K562 (cell line): ENCODE measurements at regions not wholly inside any gene's neighbourhood (a gene's known extent, or its start where the extent isn't known, plus 50 kb on each side); places are given as distances from the start of the nearest gene placed in this dataset.

Source experiments
- ATAC-seq: fragments of 200-7000 bp; cut with Tn5 transposase; 3 replicates; pipeline ENCODE4 v1.9.1; 2020; ENCODE audit warnings: moderate library complexity
- BruUV-seq: library from RNA; stranded (reverse); fragments of 400-500 nt; replicated peaks from 2 replicates; lab custom pipeline; 2021; lab: Mats Ljungman, UMichigan
- CTCF ChIA-PET: fragments of 300-600 bp; formaldehyde crosslinking; extraction: SDS; loops from one replicate; lab custom pipeline; 2021; ENCODE audit warnings: low intra/inter-chr PET ratio; lab: Yijun Ruan, JAX
- POLR2A ChIA-PET: fragments of 300-600, 350-650 bp; sonication (Branson Sonifier 250); formaldehyde crosslinking; extraction: SDS; loops from one replicate; lab custom pipeline; 2021; ENCODE audit warnings: antibody characterized with exemption, inconsistent platforms; lab: Yijun Ruan, JAX
- DNase-seq, 4 experiments: peaks; one replicate each; pipeline versions ENCODE4 v3.0.0 to v3.0.0-alpha.2; 2011 to 2018; ENCODE audit warnings: low spot score in 3 of 4, mixed read lengths in 3 of 4; ENCODE audit errors: extremely low read depth in 1 of 4
- FAIRE-seq: peaks from 2 replicates; lab custom pipeline; 2011; peaks lifted over from hg19 to GRCh38; lab: Jason Lieb, UNC
- H2AFZ ChIP-seq: 2 replicates; pipeline ENCODE4 v1.6.0; 2011; ENCODE audit warnings: low read depth, low read length, control low read depth, inconsistent platforms
- H3K27ac ChIP-seq: fragments of 200-600 bp; 3 replicates; pipeline ENCODE4 v1.8.0; 2011; ENCODE audit warnings: low read depth, mild to moderate bottlenecking, control low read depth, inconsistent platforms, low read length, moderate library complexity, mixed read lengths; ENCODE audit errors: extremely low read depth
- H3K27me3 ChIP-seq, 2 experiments: fragments of 300-600 bp in 1 of 2; 2 replicates in 1 of 2; 3 replicates in 1 of 2; pipeline versions ENCODE4 v1.6.0 to v1.8.0; 2011; ENCODE audit warnings: inconsistent platforms in 2 of 2, low read length in 2 of 2, mild to moderate bottlenecking in 1 of 2, mixed read lengths in 1 of 2, moderate library complexity in 1 of 2; ENCODE audit not compliant: control insufficient read depth in 2 of 2, insufficient read depth in 2 of 2
- H3K36me3 ChIP-seq: fragments of 300-600 bp; 3 replicates; pipeline ENCODE4 v1.8.0; 2011; ENCODE audit warnings: mild to moderate bottlenecking, low read length, inconsistent platforms; ENCODE audit not compliant: control insufficient read depth, insufficient read depth
- H3K4me1 ChIP-seq, 2 experiments: fragments of 200-600 bp in 1 of 2; replicated peaks in 1 of 2; 2 replicates in 1 of 2; 3 replicates in 1 of 2; pipeline versions ENCODE4 v1.5.1 to v1.8.0; 2011; ENCODE audit warnings: inconsistent platforms in 2 of 2, low read length in 2 of 2, mild to moderate bottlenecking in 1 of 2, mixed read lengths in 1 of 2, moderate library complexity in 1 of 2; ENCODE audit not compliant: control insufficient read depth in 2 of 2, insufficient read depth in 2 of 2
- H3K4me2 ChIP-seq: 2 replicates; pipeline ENCODE4 v1.6.1; 2011; ENCODE audit warnings: low read length, control low read depth, inconsistent platforms, mixed read lengths; ENCODE audit not compliant: insufficient read depth
- H3K4me3 ChIP-seq: fragments of 200-600 bp; sonication (generic), shearing (Covaris generic); 2 replicates; pipeline ENCODE4 v1.5.1; 2016; ENCODE audit warnings: control low read depth, inconsistent platforms
- H3K79me2 ChIP-seq: fragments of 200-600 bp; 3 replicates; pipeline ENCODE4 v1.8.0; 2011; ENCODE audit warnings: low read length, inconsistent platforms; ENCODE audit not compliant: control insufficient read depth, insufficient read depth
- H3K9ac ChIP-seq, 2 experiments: 2 replicates each; pipeline versions ENCODE4 v1.6.0 to v1.6.1; 2011; ENCODE audit warnings: low read depth in 2 of 2, low read length in 2 of 2, control low read depth in 1 of 2, inconsistent platforms in 1 of 2, mild to moderate bottlenecking in 1 of 2, mixed read lengths in 1 of 2; ENCODE audit not compliant: insufficient read depth in 1 of 2
- H3K9me1 ChIP-seq: one replicate; pipeline ENCODE4 v1.6.0; 2011; ENCODE audit warnings: inconsistent platforms, mild to moderate bottlenecking, low read length, moderate library complexity; ENCODE audit not compliant: control insufficient read depth, insufficient read depth
- H3K9me3 ChIP-seq: replicated peaks from 2 replicates; pipeline ENCODE4 v1.5.1; 2011; ENCODE audit warnings: low read depth, low read length, inconsistent platforms; ENCODE audit not compliant: control insufficient read depth, insufficient read depth
- H4K20me1 ChIP-seq: replicated peaks from 2 replicates; pipeline ENCODE4 v1.6.1; 2011; ENCODE audit warnings: low read length, inconsistent platforms, mixed read lengths; ENCODE audit not compliant: control insufficient read depth, insufficient read depth
- CEBPG ChIP-seq, 3 experiments: fragments of 200-800 bp in 1 of 3; sonication (Bioruptor generic) in 1 of 3; sonication (generic) in 1 of 3; formaldehyde crosslinking in 1 of 3; IDR thresholded peaks in 2 of 3; conservative IDR thresholded peaks in 1 of 3; 2 replicates each; pipeline versions ENCODE4 v1.6.1 to v1.8.0; 2016 to 2022; ENCODE audit warnings: missing compliant biosample characterization in 2 of 3, missing genetic modification characterization in 2 of 3, mild to moderate bottlenecking in 1 of 3, missing genetic modification reagents in 1 of 3
- FOXA3 ChIP-seq, 2 experiments: fragments of 450-650 bp in 1 of 2; sonication (generic) in 1 of 2; formaldehyde crosslinking; IDR thresholded peaks in 1 of 2; conservative IDR thresholded peaks in 1 of 2; 2 replicates each; pipeline versions ENCODE4 v1.4.0 to v1.8.0; 2020 to 2022; ENCODE audit warnings: mild to moderate bottlenecking in 2 of 2, missing genetic modification reagents in 1 of 2
- GATAD2A ChIP-seq: fragments of 450-650 bp; IDR thresholded peaks from 2 replicates; pipeline ENCODE4 v1.6.1; 2017
- HNRNPH1 ChIP-seq: fragments of 200-400 bp; formaldehyde crosslinking; optimal IDR thresholded peaks from 2 replicates; pipeline ENCODE3; 2017; ENCODE audit warnings: low read depth, mild to moderate bottlenecking, low read length, moderate library complexity
- HOXB6 ChIP-seq: fragments of 250-450 bp; sonication (Bioruptor Pico); IDR thresholded peaks from 2 replicates; pipeline ENCODE4 v1.5.1; 2022; ENCODE audit warnings: mild to moderate bottlenecking, borderline replicate concordance
- SMC3 ChIP-seq: conservative IDR thresholded peaks from 2 replicates; pipeline ENCODE4 v1.6.1; 2011; ENCODE audit warnings: low read depth, low read length, improper control_type of control experiment; ENCODE audit not compliant: insufficient read depth
- ZBTB17 ChIP-seq: fragments of 450-650 bp; formaldehyde crosslinking; IDR thresholded peaks from 2 replicates; pipeline ENCODE4 v1.4.0; 2020; ENCODE audit warnings: mild to moderate bottlenecking
- ZNF316 ChIP-seq: fragments of 450-650 bp; IDR thresholded peaks from 2 replicates; pipeline ENCODE4 v1.6.1; 2016
- WGBS: fragments of 100-300 bp; shearing (Covaris generic); methylation state at CpG from one replicate; pipeline ENCODE4 v1.1.6; 2016; ENCODE audit warnings: low coverage, mixed read lengths; ENCODE audit not compliant: insufficient coverage; ENCODE audit errors: missing lambda C conversion rate; 5-methylcytosine and 5-hydroxymethylcytosine counted together
- in situ Hi-C: fragments of 300-500 bp; cut with MboI; formaldehyde crosslinking; loops from 4 replicates; pipeline ENCODE4 v1.15.0; 2018; ENCODE audit warnings: inconsistent platforms, mixed read lengths
- intact Hi-C: fragments of 100-400 bp; cut with micrococcal nuclease; formaldehyde crosslinking; loops from 2 replicates; pipeline ENCODE4 v1.14.2; 2022
- TF ChIP-seq, protein P1 (sequence below): sonication (generic); formaldehyde crosslinking; IDR thresholded peaks from 2 replicates; pipeline ENCODE4 v1.9.0; 2022; ENCODE audit warnings: mild to moderate bottlenecking, missing genetic modification reagents
- TF ChIP-seq, protein P2 (sequence below): fragments of 200-800 bp; sonication (Bioruptor generic); IDR thresholded peaks from 2 replicates; pipeline ENCODE4 v1.6.1; 2017; ENCODE audit warnings: missing genetic modification characterization, missing compliant biosample characterization
- TF ChIP-seq, protein P3 (sequence below): fragments of 450-650 bp; formaldehyde crosslinking; IDR thresholded peaks from 2 replicates; pipeline ENCODE4 v1.4.0; 2022; ENCODE audit warnings: mild to moderate bottlenecking, moderate library complexity

DNA sequence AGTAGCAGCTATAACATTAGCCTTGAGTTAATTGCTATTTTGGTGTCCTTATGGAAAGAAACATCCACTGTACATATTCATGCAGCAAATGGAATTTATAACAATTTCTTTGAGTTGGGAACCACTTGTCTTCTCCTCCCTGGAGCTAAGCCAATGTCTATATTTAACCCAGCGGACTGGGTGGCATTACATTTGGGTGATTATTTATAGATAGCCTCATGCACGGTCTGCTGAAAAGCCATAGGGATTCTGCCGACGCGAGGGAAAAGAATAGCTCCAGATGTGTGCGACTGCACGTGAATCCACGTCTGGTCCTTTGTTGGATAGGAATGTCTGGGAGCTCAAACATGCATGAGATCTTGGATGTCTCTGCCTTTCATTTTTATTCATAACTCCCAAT, 157.5 kb upstream of the BRINP1 start (continued):
- TF ChIP-seq GATAD2A = no peak
- no peak for TF ChIP-seq HNRNPH1
- TF ChIP-seq, protein P1, sequence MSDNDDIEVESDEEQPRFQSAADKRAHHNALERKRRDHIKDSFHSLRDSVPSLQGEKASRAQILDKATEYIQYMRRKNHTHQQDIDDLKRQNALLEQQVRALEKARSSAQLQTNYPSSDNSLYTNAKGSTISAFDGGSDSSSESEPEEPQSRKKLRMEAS (CRISPR knock-in tag) = no peak
- no peak for TF ChIP-seq CEBPG (CRISPR knock-in tag; IDR thresholded peaks at IDR 0.05)
- no peak for TF ChIP-seq CEBPG (tag; conservative IDR thresholded peaks at IDR 0.05 in 1 of 2, IDR thresholded peaks at IDR 0.05 in 1 of 2)
- TF ChIP-seq ZBTB17 (CRISPR knock-in tag) = no peak
- TF ChIP-seq HOXB6 (CRISPR knock-in tag) = no peak
- TF ChIP-seq, protein P2, sequence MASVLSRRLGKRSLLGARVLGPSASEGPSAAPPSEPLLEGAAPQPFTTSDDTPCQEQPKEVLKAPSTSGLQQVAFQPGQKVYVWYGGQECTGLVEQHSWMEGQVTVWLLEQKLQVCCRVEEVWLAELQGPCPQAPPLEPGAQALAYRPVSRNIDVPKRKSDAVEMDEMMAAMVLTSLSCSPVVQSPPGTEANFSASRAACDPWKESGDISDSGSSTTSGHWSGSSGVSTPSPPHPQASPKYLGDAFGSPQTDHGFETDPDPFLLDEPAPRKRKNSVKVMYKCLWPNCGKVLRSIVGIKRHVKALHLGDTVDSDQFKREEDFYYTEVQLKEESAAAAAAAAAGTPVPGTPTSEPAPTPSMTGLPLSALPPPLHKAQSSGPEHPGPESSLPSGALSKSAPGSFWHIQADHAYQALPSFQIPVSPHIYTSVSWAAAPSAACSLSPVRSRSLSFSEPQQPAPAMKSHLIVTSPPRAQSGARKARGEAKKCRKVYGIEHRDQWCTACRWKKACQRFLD (CRISPR knock-in tag) = no peak
- TF ChIP-seq SMC3 = no peak
- TF ChIP-seq FOXA3 (CRISPR knock-in tag; conservative IDR thresholded peaks at IDR 0.05 in 1 of 2, IDR thresholded peaks at IDR 0.05 in 1 of 2) = no peak

DNA sequence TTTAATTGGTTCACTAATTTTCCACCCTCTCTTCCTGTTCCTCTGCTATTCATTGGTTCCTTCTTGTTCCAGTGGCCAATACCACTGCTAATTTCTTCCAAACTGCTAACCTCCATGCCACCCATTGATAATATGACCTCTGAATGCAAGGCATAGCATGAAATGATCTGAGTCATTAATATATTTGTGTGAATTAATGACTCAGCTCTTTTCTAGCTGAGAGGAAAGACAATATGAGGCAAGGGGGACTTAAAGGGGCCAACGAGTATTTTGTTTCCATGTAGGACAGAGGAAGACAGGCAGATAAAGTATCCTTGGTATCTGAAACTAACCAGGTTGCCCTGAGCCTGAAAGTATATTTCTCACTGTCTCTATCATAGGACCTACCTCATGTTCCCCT, 154.3 kb upstream of the BRINP1 start:
- no peak overlapping the region for H3K27ac ChIP-seq
- in situ Hi-C loops = no loop called here
- no peak overlapping the region for H3K4me3 ChIP-seq
- TF ChIP-seq, protein P3, sequence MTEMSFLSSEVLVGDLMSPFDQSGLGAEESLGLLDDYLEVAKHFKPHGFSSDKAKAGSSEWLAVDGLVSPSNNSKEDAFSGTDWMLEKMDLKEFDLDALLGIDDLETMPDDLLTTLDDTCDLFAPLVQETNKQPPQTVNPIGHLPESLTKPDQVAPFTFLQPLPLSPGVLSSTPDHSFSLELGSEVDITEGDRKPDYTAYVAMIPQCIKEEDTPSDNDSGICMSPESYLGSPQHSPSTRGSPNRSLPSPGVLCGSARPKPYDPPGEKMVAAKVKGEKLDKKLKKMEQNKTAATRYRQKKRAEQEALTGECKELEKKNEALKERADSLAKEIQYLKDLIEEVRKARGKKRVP (CRISPR knock-in tag) = no peak
- peak; percentile 22; the same call in 1 of the 2 replicates for TF ChIP-seq ZNF316
- TF ChIP-seq, all 486 proteins: peak for 1
- FAIRE-seq (no peak), ATAC-seq (no peak), DNase-seq (no peak)
- BruUV-seq = no TSS peak
- Histone ChIP-seq H2AFZ (no peak overlapping the region), H3K79me2 (no peaks in the 10 kb centered on the region), H3K36me3 (no peaks in the 10 kb centered on the region), H3K9me1 (no peaks in the 10 kb centered on the region), H3K9ac (no peak overlapping the region), H3K27me3 (no peaks in the 10 kb centered on the region), H3K4me2 (no peak overlapping the region), H3K9me3 (no peaks in the 10 kb centered on the region), H3K4me1 (no peaks in the 10 kb centered on the region), H4K20me1 (no peaks in the 10 kb centered on the region)
- 0% methylated on average over 1 of the region's 1 CpG for WGBS
- intact Hi-C loops = no loop called here
- CTCF ChIA-PET = no interaction called here
- POLR2A ChIA-PET = no interaction called here
